Keratinocyte (primary cell): ENCODE measurements at regions not wholly inside any gene's neighbourhood (a gene's known extent, or its start where the extent isn't known, plus 50 kb on each side); places are given as distances from the start of the nearest gene placed in this dataset.
A peak's percentile ranks its signal among the peaks of the same experiment; 100 is the strongest.

Source experiments
- DNase-seq: peaks from one replicate; pipeline ENCODE4 v3.0.0-alpha.2; 2011; ENCODE audit warnings: low read depth, missing footprints, low spot score
- FAIRE-seq: peaks from 2 replicates; lab custom pipeline; 2011; peaks lifted over from hg19 to GRCh38; lab: Jason Lieb, UNC
- H2AFZ ChIP-seq: 2 replicates; pipeline ENCODE4 v1.6.0; 2012; ENCODE audit warnings: low read length, control low read depth, inconsistent platforms; ENCODE audit not compliant: control insufficient read depth
- H3K27ac ChIP-seq: 2 replicates; pipeline ENCODE4 v1.5.1; 2011; ENCODE audit warnings: low read length; ENCODE audit not compliant: control insufficient read depth, insufficient read depth
- H3K27me3 ChIP-seq: 3 replicates; pipeline ENCODE4 v1.6.0; 2011; ENCODE audit warnings: low read length; ENCODE audit not compliant: control insufficient read depth, insufficient read depth; ENCODE audit errors: extremely low read depth
- H3K36me3 ChIP-seq, 2 experiments: 2 replicates in 1 of 2; 3 replicates in 1 of 2; pipeline ENCODE4 v1.5.1; 2011; ENCODE audit warnings: low read length in 2 of 2, mild to moderate bottlenecking in 1 of 2; ENCODE audit not compliant: control insufficient read depth in 2 of 2, insufficient read depth in 2 of 2; ENCODE audit errors: extremely low read depth in 1 of 2
- H3K4me1 ChIP-seq: 3 replicates; pipeline ENCODE4 v1.5.1; 2011; ENCODE audit warnings: low read length; ENCODE audit not compliant: control insufficient read depth, insufficient read depth; ENCODE audit errors: extremely low read depth
- H3K4me2 ChIP-seq: 3 replicates; pipeline ENCODE4 v1.6.0; 2011; ENCODE audit warnings: low read depth, low read length; ENCODE audit not compliant: control insufficient read depth, insufficient read depth; ENCODE audit errors: extremely low read depth
- H3K4me3 ChIP-seq, 3 experiments: fragments of 200-600 bp in 1 of 3; sonication (generic) in 1 of 3; 2 replicates in 2 of 3; 3 replicates in 1 of 3; pipeline ENCODE4 v1.5.1; 2011 to 2016; ENCODE audit warnings: low read length in 3 of 3, mild to moderate bottlenecking in 3 of 3, control low read depth in 2 of 3, inconsistent platforms in 1 of 3, low read depth in 1 of 3, mixed read lengths in 1 of 3, mixed run types in 1 of 3, moderate library complexity in 1 of 3; ENCODE audit not compliant: control insufficient read depth in 2 of 3, insufficient read depth in 2 of 3; ENCODE audit errors: extremely low read depth in 1 of 3
- H3K79me2 ChIP-seq: 2 replicates; pipeline ENCODE4 v1.6.0; 2012; ENCODE audit warnings: low read length; ENCODE audit not compliant: control insufficient read depth, insufficient read depth
- H3K9ac ChIP-seq: 3 replicates; pipeline ENCODE4 v1.6.0; 2011; ENCODE audit warnings: low read length; ENCODE audit not compliant: control insufficient read depth, insufficient read depth; ENCODE audit errors: extremely low read depth
- H3K9me1 ChIP-seq: 3 replicates; pipeline ENCODE4 v1.6.0; 2011; ENCODE audit warnings: low read length; ENCODE audit not compliant: control insufficient read depth, insufficient read depth; ENCODE audit errors: extremely low read depth
- H3K9me3 ChIP-seq: 2 replicates; pipeline ENCODE4 v1.5.1; 2012; ENCODE audit warnings: low read depth, low read length; ENCODE audit not compliant: control insufficient read depth
- H4K20me1 ChIP-seq: 3 replicates; pipeline ENCODE4 v1.6.0; 2011; ENCODE audit warnings: low read length; ENCODE audit not compliant: control insufficient read depth, insufficient read depth; ENCODE audit errors: extremely low read depth
- CTCF ChIP-seq, 3 experiments: IDR thresholded peaks in 1 of 3; conservative IDR thresholded peaks in 1 of 3; optimal IDR thresholded peaks in 1 of 3; 2 replicates in 2 of 3; 3 replicates in 1 of 3; pipeline versions ENCODE3 to v1.5.1; 2011; ENCODE audit warnings: low read length in 3 of 3, mild to moderate bottlenecking in 3 of 3, moderate library complexity in 2 of 3, control low read depth in 1 of 3, inconsistent platforms in 1 of 3; ENCODE audit not compliant: insufficient read depth in 2 of 3; ENCODE audit errors: extremely low read depth in 1 of 3
- EZH2 ChIP-seq: IDR thresholded peaks from one replicate; pipeline ENCODE4 v1.6.1; 2012; ENCODE audit warnings: inconsistent platforms, mild to moderate bottlenecking, low read length, moderate library complexity
- dilution Hi-C: fragments of 300-500 bp; cut with MboI; formaldehyde crosslinking; loops from one replicate; pipeline ENCODE4 v1.7.0; 2020; ENCODE audit warnings: low sequenced_read_pairs; ENCODE audit not compliant: extremely low pct_ligation_motif_present

- H2AFZ ChIP-seq, result peak overlapping the region; percentile 70
- peak overlapping the region; percentile 79 for H3K9ac ChIP-seq
- H3K79me2 ChIP-seq, result no peaks in the 10 kb centered on the region
- dilution Hi-C loops, result no loop called here
- H3K4me3 ChIP-seq, result peak overlapping the region; percentile 1 to 67 (median 51)
- H4K20me1 ChIP-seq, result no peaks in the 10 kb centered on the region
- no peaks in the 10 kb centered on the region for H3K27me3 ChIP-seq
- H3K9me3 ChIP-seq, result peaks cover 3% of the 10 kb centered on the region
- H3K4me2 ChIP-seq, result peak overlapping the region; percentile 85
- no peaks in the 10 kb centered on the region for H3K36me3 ChIP-seq
- H3K4me1 ChIP-seq, result peaks cover 27% of the 10 kb centered on the region
- H3K27ac ChIP-seq, result peak overlapping the region; percentile 75
- no peak for TF ChIP-seq EZH2
- no peak for DNase-seq
- peak; percentile 57 for FAIRE-seq
- H3K9me1 ChIP-seq, result no peaks in the 10 kb centered on the region
Measured at GRCh38 chr2:64859312-64860212, 129.6 kb upstream of the SLC1A4 start.

- dilution Hi-C loops, result no loop called here
- Histone ChIP-seq H3K27ac (peak overlapping the region; percentile 75), H3K4me1 (peaks cover 32% of the 10 kb centered on the region), H3K9me3 (peaks cover 3% of the 10 kb centered on the region), H3K36me3 (no peaks in the 10 kb centered on the region), H2AFZ (peak overlapping the region; percentile 42), H3K9ac (peak overlapping the region; percentile 79), H3K9me1 (no peaks in the 10 kb centered on the region), H3K27me3 (no peaks in the 10 kb centered on the region), H3K4me2 (peak overlapping the region; percentile 85), H3K4me3 (peak overlapping the region in 1 of 3 experiments; percentile 67), H3K79me2 (no peaks in the 10 kb centered on the region), H4K20me1 (no peaks in the 10 kb centered on the region)
- FAIRE-seq (no peak), DNase-seq (no peak)
- no peak for TF ChIP-seq EZH2
Measured at GRCh38 chr2:64860276-64860885, 128.8 kb upstream of the SLC1A4 start.

GRCh38 chr2:64860936-64861335 lies 128.3 kb upstream of the SLC1A4 start:
- H2AFZ ChIP-seq, result no peak overlapping the region
- DNase-seq, result no peak
- no peaks in the 10 kb centered on the region for H4K20me1 ChIP-seq
- FAIRE-seq, result no peak
- peaks cover 36% of the 10 kb centered on the region for H3K4me1 ChIP-seq
- H3K9ac ChIP-seq, result no peak overlapping the region
- no peak overlapping the region for H3K4me2 ChIP-seq
- H3K79me2 ChIP-seq, result no peaks in the 10 kb centered on the region
- H3K27ac ChIP-seq, result no peak overlapping the region
- no peak overlapping the region for H3K4me3 ChIP-seq
- peaks cover 3% of the 10 kb centered on the region for H3K9me3 ChIP-seq
- no peak for TF ChIP-seq CTCF (optimal IDR thresholded peaks at IDR 0.05 in 1 of 3, IDR thresholded peaks at IDR 0.05 in 1 of 3, conservative IDR thresholded peaks at IDR 0.05 in 1 of 3; ENCODE audit: extremely low read depth in 1 of 3, insufficient read depth in 2 of 3, low read length in 3 of 3)
- no peak for TF ChIP-seq EZH2
- dilution Hi-C loops, result no loop called here
- H3K27me3 ChIP-seq, result no peaks in the 10 kb centered on the region
- no peaks in the 10 kb centered on the region for H3K9me1 ChIP-seq
- H3K36me3 ChIP-seq, result no peaks in the 10 kb centered on the region
